Gastroesophageal sphincter (tissue), 3 donors: ENCODE measurements at regions not wholly inside any gene's neighbourhood (a gene's known extent, or its start where the extent isn't known, plus 50 kb on each side); places are given as distances from the start of the nearest gene placed in this dataset.

Experiments used
- CTCF ChIP-seq, 4 experiments: fragments of 200-600 bp in 2 of 4; fragments of 450-650 bp in 2 of 4; sonication (generic) in 1 of 4; IDR thresholded peaks; one replicate each; pipeline ENCODE4 v1.5.1; 2017 to 2019; ENCODE audit warnings: antibody characterized with exemption in 4 of 4, mild to moderate bottlenecking in 2 of 4, moderate library complexity in 2 of 4
- EP300 ChIP-seq: sonication (generic); formaldehyde crosslinking; IDR thresholded peaks from one replicate; pipeline ENCODE4 v1.6.1; 2017; ENCODE audit warnings: antibody characterized with exemption, mild to moderate bottlenecking
- POLR2A ChIP-seq, 2 donors: fragments of 450-650 bp; IDR thresholded peaks; one replicate each; pipeline ENCODE4 v1.6.1; 2017; ENCODE audit warnings: antibody characterized with exemption in 2 of 2, mild to moderate bottlenecking in 2 of 2, moderate library complexity in 1 of 2
- POLR2AphosphoS5 ChIP-seq: sonication (generic); formaldehyde crosslinking; IDR thresholded peaks from one replicate; pipeline ENCODE4 v1.6.1; 2017; ENCODE audit warnings: antibody characterized with exemption

DNA sequence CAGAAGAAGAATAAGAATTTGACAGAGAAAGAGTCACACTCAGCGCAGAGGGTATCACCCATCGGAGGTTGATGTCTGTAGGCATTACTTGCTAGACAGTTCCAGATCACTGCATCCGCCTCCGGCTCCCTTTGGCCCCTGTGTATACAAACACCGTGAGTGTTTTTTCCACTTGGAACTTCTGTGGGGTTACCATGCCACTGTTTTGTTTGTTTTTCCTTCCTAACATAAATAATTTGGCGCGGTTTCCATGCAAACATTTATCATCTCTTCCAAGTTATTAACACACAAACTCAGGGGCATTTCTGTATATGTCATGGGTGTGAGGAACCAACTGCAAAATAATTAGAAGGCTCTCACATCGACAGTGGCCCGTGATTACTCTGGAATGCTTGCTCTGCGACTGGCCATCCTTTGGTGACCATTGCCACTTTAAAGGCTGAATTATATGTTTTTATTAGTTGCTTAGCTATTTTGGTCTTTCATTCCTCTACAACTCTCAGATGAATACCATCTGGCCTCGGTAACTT, 612.2 kb upstream of the MKI67 start:
- TF ChIP-seq POLR2A (IDR thresholded peaks at IDR 0.05) (no peak), POLR2AphosphoS5 (no peak), CTCF (IDR thresholded peaks at IDR 0.05) (no peak), EP300 (no peak)
